IPS-NIHi7 (cell line): ENCODE measurements at regions not wholly inside any gene's neighbourhood (a gene's known extent, or its start where the extent isn't known, plus 50 kb on each side); places are given as distances from the start of the nearest gene placed in this dataset.
"Not testable (repeated sequence)": the region's sequence is repeated elsewhere in the genome, so short reads cannot be mapped to it uniquely, and the experiment has no call there.

Experiments
- DNase-seq: peaks from one replicate; pipeline ENCODE4 v3.0.0; 2012; ENCODE audit warnings: mixed read lengths; ENCODE audit errors: extremely low spot score

- no peak for DNase-seq
Observed at GRCh38 chr10:121375172-121375571, 223.1 kb downstream of the FGFR2 start.

- DNase-seq = no peak
Observed at GRCh38 chr10:121378251-121378801, 219.9 kb downstream of the FGFR2 start.

DNA sequence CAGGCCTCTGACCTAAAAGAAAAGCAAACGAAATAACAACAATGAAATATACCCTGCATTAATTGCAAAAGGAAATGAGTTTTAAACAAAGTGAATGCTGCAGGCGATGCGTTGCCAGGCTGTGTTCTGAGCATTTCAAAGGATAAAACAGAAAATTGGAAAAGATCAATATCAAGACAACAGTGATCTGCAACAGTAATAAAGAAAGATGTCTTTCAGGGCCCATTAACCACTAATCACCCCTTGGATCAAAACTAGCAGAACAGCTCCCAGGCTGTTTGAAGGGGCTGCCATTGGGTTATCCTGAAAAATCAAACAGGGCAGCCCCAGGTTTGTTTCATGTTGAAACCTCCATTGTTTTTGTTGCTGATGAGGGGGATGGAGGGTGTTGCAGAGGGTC is 219.2 kb downstream of the FGFR2 start:
- no peak for DNase-seq

DNA sequence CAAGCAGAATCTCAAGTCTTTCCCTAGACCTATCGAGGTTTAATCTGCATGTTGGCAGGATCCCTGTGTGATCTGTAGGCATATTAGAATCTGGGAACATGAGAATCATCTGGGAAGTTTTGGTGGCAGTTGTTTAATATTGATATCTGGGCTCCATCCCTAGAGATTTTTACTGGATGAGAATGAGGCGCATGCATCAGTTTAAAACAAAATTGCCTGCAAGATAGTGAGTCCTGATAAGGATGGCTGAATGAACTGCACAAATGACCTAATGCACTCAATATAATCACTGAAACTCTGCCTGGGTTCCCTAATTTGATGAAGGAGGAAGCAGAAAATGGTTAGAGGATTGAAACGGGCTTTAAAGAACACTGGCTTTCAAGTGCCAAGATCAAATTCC is 218.0 kb downstream of the FGFR2 start:
- DNase-seq = no peak

- DNase-seq = not testable (repeated sequence)
Observed at GRCh38 chr10:121382029-121382520, 216.2 kb downstream of the FGFR2 start.

GRCh38 chr10:121385136-121385535 is 213.1 kb downstream of the FGFR2 start:
- no peak for DNase-seq

- no peak for DNase-seq
Observed at GRCh38 chr10:121392657-121393056, 205.6 kb downstream of the FGFR2 start.

DNA sequence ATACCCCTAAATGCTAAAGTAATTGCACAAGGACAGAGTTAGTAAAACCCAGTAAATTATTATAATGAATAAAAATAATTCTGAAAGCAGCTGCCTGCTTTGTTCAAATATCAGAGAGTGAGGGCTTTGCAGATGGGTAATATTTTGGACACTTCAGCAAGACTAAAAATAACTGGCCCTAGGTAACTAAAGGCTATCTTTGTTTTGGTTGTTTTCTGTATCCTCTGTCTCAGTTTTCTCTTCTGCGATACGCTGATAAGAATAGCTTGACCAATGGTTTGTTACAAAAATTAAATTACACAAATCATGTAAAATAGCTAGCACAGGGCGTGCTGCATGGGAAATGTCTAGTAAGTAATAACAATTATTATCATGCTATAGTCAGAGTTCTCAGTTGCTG is 204.7 kb downstream of the FGFR2 start:
- no peak for DNase-seq

GRCh38 chr10:121400507-121400906 is 197.7 kb downstream of the FGFR2 start:
- not testable (repeated sequence) for DNase-seq

DNA sequence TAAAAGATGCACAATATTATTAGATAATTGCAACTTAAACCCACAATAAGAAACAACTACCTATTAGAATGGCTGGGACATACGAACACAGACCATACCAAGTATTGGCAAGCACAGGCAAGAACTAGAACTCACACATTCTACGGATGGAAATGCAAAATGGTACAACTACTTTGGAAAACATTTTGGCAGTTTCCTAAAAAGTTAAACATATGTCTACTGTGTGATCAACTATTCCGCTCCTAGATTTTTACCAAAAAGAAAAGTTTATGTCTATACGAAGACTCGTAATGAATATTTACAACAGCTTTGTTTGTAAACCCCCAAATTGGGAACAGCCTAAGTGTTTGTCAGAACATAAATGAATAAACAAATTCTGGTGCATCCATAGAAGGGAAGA is 194.7 kb downstream of the FGFR2 start:
- no peak for DNase-seq

- DNase-seq = no peak
Observed at GRCh38 chr10:121404611-121405010, 193.6 kb downstream of the FGFR2 start.

- DNase-seq = no peak
Observed at GRCh38 chr10:121405096-121405495, 193.1 kb downstream of the FGFR2 start.

GRCh38 chr10:121405549-121405948 is 192.7 kb downstream of the FGFR2 start:
- no peak for DNase-seq

GRCh38 chr10:121405953-121406352 is 192.3 kb downstream of the FGFR2 start:
- DNase-seq = no peak

DNA sequence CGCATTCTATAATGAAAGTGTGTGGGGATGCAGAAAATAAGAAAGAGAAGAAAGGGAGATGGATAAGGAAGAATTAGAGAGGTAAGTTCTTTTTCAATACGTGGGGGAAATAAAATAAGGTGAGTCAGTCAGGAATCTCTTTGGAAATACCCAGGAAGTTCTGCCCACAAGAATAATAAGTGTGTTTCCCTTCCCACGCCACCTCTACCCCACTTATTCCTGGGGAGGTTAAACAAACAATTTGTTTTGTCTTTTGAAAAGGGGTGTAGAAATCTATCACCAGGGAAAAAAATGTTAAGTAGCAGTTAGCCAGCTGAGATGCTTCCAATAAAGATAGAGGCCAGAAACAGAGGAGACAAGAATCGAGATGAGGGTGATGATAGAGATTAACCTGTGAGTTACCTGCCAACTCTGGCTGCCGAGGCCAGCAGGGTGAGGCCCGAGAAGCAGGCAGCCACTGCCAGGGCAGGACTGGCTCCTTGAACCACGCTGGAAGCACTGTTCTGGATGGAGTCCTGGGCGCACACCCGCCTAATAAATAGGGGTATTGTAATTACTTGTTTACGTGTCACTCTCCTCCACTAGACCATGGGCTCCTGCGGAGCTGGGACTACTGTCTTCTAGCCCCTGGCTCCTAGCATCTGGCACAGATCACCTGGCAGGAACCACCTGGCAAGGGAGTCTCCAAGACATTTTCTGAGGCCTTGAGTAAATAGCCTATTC is 191.3 kb downstream of the FGFR2 start:
- DNase-seq = no peak

- no peak for DNase-seq
Observed at GRCh38 chr10:121409466-121410104, 188.7 kb downstream of the FGFR2 start.

DNA sequence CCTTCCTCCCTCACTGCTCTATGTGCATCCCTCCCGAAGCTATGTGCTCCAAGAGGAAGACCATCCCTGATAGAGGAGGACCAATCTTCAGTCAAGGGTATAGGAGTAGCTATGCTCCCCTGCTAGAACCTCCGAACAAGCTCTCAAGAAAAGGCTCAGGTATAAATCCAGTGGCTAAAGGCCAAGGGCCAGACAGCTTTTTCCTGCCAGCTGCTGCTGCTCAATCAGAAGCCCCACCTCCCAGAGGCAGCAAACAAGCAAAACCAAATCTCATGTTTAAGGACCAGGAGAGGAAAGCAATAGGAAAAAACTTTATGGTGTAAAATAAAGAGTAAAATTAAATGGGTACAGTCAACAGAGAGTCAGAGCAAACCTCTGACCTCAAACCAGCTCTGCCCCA is 187.2 kb downstream of the FGFR2 start:
- no peak for DNase-seq

- DNase-seq = no peak
Observed at GRCh38 chr10:121413951-121414350, 184.3 kb downstream of the FGFR2 start.

GRCh38 chr10:121414366-121415062 is 183.7 kb downstream of the FGFR2 start:
- no peak for DNase-seq

- no peak for DNase-seq
Observed at GRCh38 chr10:121415063-121415399, 183.2 kb downstream of the FGFR2 start.

GRCh38 chr10:121416071-121416470 is 182.2 kb downstream of the FGFR2 start:
- DNase-seq = no peak

DNA sequence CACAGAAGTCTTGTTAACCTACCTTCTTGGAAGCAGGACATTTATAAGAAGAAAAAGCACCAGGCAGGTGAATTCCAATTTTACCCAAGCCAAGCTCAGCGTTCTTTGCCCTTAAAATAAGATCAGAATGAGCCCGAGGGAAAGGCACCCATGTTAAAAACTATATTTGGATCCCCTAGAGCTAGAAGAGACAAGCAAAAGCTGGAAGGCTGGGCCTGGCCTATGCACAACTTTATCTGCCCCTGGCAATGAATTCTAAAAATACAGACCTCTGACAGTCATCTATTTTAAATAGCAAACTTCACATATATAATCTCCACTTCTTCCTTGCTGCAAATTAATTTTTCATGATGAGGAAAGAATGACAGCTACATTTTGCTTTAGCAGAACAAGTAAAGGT is 180.9 kb downstream of the FGFR2 start:
- DNase-seq = no peak
